ENCODE measurements at regions not wholly inside any gene's neighbourhood (a gene's known extent, or its start where the extent isn't known, plus 50 kb on each side); places are given as distances from the start of the nearest gene placed in this dataset.

- Histone ChIP-seq H3K9me3 (no peaks in the 10 kb centered on the region), H3K4me3 (no peak overlapping the region), H3K27ac (no peak overlapping the region), H3K27me3 (no peaks in the 10 kb centered on the region), H3K4me1 (no peaks in the 10 kb centered on the region), H3K36me3 (no peaks in the 10 kb centered on the region)
- no peak for DNase-seq
- 29 to 49% methylated on average over 8 of the region's 8 CpGs for WGBS, 2 donors
- intact Hi-C loops (cut with DNase I) = no loop called here
- TF ChIP-seq POLR2A (IDR thresholded peaks at IDR 0.05) (no peak), CTCF (IDR thresholded peaks at IDR 0.05) (no peak)
Observed at GRCh38 chr20:17023806-17024205, 203.0 kb upstream of the PCSK2 start.

- Histone ChIP-seq H3K27me3 (no peaks in the 10 kb centered on the region), H3K36me3 (no peaks in the 10 kb centered on the region), H3K4me1 (no peaks in the 10 kb centered on the region), H3K9me3 (no peaks in the 10 kb centered on the region), H3K27ac (no peak overlapping the region), H3K4me3 (no peak overlapping the region)
- no peak for DNase-seq
- intact Hi-C loops (cut with DNase I) = no loop called here
- TF ChIP-seq POLR2A (IDR thresholded peaks at IDR 0.05) = no peak
- no peak for TF ChIP-seq CTCF (IDR thresholded peaks at IDR 0.05)
- WGBS, 2 donors = 40 to 44% methylated on average over 5 of the region's 5 CpGs
Observed at GRCh38 chr20:17024513-17025119, 202.2 kb upstream of the PCSK2 start.

DNA sequence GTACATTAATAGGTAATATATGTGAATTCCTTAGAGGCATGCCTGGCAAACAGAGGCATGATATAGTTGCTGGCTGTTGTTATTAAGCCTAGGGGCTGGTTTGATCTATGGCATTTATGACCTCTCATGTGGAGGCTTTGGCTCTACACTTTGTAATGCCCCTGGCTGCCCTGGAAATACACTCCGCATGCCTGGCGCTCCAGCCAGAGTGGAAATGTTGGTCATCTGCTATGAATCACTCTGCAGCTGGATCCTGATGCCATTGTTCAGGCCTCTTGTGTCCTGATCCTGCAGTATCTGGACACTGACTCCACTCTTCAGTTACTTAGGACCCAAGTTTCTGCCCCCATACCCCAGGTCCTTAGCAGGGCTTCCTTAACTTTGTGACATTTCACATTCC lies 200.5 kb upstream of the PCSK2 start:
- no peak for TF ChIP-seq CTCF (IDR thresholded peaks at IDR 0.05)
- TF ChIP-seq POLR2A (IDR thresholded peaks at IDR 0.05) = no peak
- Histone ChIP-seq H3K9me3 (no peaks in the 10 kb centered on the region), H3K4me1 (no peaks in the 10 kb centered on the region), H3K27me3 (no peaks in the 10 kb centered on the region), H3K27ac (no peak overlapping the region), H3K36me3 (no peaks in the 10 kb centered on the region), H3K4me3 (no peak overlapping the region)
- DNase-seq = no peak
- intact Hi-C loops (cut with DNase I) = no loop called here
- 73 to 94% methylated on average over 2 of the region's 2 CpGs for WGBS, 2 donors

GRCh38 chr20:17029698-17030097 lies 197.1 kb upstream of the PCSK2 start:
- DNase-seq = no peak
- no peak overlapping the region for H3K27ac ChIP-seq
- intact Hi-C loops (cut with DNase I) = no loop called here
- H3K4me3 ChIP-seq = no peak overlapping the region
- 34 to 42% methylated on average over 4 of the region's 4 CpGs for WGBS, 2 donors
- no peaks in the 10 kb centered on the region for H3K36me3 ChIP-seq
- no peaks in the 10 kb centered on the region for H3K27me3 ChIP-seq
- no peaks in the 10 kb centered on the region for H3K4me1 ChIP-seq
- no peak for TF ChIP-seq POLR2A (IDR thresholded peaks at IDR 0.05)
- TF ChIP-seq CTCF (IDR thresholded peaks at IDR 0.05) = no peak
- no peaks in the 10 kb centered on the region for H3K9me3 ChIP-seq

DNA sequence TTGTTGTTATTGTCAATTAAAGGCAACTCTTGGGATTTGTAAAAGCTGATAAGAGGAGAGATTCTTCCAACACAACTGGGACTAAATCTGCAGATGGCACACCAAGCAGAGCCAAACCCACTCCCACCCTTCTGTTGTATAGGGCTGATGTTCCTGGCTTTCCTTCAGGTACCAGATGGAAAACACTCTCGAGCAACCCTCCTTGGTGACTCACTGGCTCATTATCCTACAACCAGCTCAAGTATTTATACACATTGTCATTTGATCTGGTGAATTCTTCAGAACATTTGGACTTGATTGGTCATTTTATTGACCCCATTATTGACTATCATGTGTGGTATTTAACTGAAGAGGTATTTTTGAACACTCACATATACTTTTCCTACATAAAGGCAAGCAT lies 190.3 kb upstream of the PCSK2 start:
- H3K27me3 ChIP-seq = no peaks in the 10 kb centered on the region
- H3K4me3 ChIP-seq = no peak overlapping the region
- WGBS, 2 donors = 7 to 21% methylated on average over 1 of the region's 1 CpG
- no peaks in the 10 kb centered on the region for H3K36me3 ChIP-seq
- TF ChIP-seq CTCF (IDR thresholded peaks at IDR 0.05) (no peak), POLR2A (IDR thresholded peaks at IDR 0.05) (no peak)
- intact Hi-C loops (cut with DNase I) = no loop called here
- no peak overlapping the region for H3K27ac ChIP-seq
- DNase-seq = no peak
- no peaks in the 10 kb centered on the region for H3K4me1 ChIP-seq
- no peaks in the 10 kb centered on the region for H3K9me3 ChIP-seq
